ENCODE measurements at regions not wholly inside any gene's neighbourhood (a gene's known extent, or its start where the extent isn't known, plus 50 kb on each side); places are given as distances from the start of the nearest gene placed in this dataset.

- no peak for TF ChIP-seq CTCF (conservative IDR thresholded peaks at IDR 0.05; ENCODE audit: low read length)
- no peak for TF ChIP-seq EZH2phosphoT487 (IDR thresholded peaks at IDR 0.05; ENCODE audit: borderline replicate concordance, low read depth, low read length)
Observed at GRCh38 chr5:88474574-88474973, 205.9 kb upstream of the TMEM161B start.
